BJ (cell line): ENCODE measurements at regions not wholly inside any gene's neighbourhood (a gene's known extent, or its start where the extent isn't known, plus 50 kb on each side); places are given as distances from the start of the nearest gene placed in this dataset.
"Not testable (repeated sequence)": the region's sequence is repeated elsewhere in the genome, so short reads cannot be mapped to it uniquely, and the experiment has no call there.

Experiments
- CTCF ChIA-PET: fragments of 350-600 bp; formaldehyde crosslinking; extraction: SDS; loops from one replicate; lab custom pipeline; 2021; ENCODE audit warnings: antibody characterized with exemption, inconsistent platforms; lab: Yijun Ruan, JAX
- POLR2A ChIA-PET: fragments of 300-600 bp; sonication (Branson Sonifier 250); formaldehyde crosslinking; extraction: SDS; loops from one replicate; lab custom pipeline; 2021; ENCODE audit warnings: antibody characterized with exemption; lab: Charles Lee
- DNase-seq: peaks from one replicate; pipeline ENCODE4 v3.0.0-alpha.2; 2011; ENCODE audit warnings: low read depth
- H3K27me3 ChIP-seq: 2 replicates; pipeline ENCODE4 v1.6.0; 2011; ENCODE audit warnings: low read length; ENCODE audit not compliant: control insufficient read depth, insufficient read depth
- H3K36me3 ChIP-seq: 2 replicates; pipeline ENCODE4 v1.5.1; 2011; ENCODE audit warnings: low read length; ENCODE audit not compliant: control insufficient read depth, insufficient read depth
- H3K4me3 ChIP-seq: 2 replicates; pipeline ENCODE4 v1.5.1; 2011; ENCODE audit warnings: low read depth, mild to moderate bottlenecking, control low read depth, low read length
- TF ChIP-seq, protein P1 (sequence below): IDR thresholded peaks from 2 replicates; pipeline ENCODE4 v1.5.1; 2011; ENCODE audit warnings: low read depth, mild to moderate bottlenecking, control low read depth, inconsistent platforms, low read length, moderate library complexity; ENCODE audit not compliant: insufficient read depth

DNA sequence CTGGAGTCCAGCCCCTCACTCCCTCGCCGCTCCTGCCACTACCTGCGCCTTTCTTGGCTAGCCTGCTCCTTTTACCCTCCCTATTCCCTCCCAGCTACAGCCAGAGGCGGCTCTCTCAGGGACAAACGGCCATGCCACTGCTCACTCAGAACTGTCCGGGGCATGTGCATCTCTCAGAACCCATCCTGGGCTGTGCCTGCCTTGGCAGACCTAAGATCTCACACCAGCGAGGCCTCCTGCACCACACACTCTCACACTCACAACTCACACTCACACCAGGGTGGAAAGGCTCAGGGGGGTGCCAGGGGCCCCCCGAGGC is 180.3 kb downstream of the TMEM121 start:
- H3K36me3 ChIP-seq, H3K27me3 ChIP-seq, CTCF ChIA-PET, H3K4me3 ChIP-seq, DNase-seq, POLR2A ChIA-PET: not testable (repeated sequence)

DNA sequence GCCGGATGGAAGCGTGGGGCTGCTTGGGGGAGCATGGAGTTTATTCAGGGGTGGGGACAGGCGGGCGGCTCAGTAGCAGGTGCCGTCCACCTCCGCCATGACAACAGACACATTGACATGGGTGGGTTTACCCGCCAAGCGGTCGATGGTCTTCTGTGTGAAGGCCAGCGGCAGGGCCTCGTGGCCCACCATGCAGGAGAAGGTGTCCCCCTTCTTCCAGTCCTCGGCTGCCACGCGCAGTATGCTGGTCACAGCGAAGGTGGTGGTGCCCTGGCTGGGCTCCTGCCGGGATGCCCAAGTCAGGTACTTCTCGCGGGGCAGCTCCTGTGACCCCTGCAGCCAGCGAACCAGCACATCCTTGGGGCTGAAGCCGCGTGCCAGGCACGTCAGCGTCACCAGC is 180.7 kb downstream of the TMEM121 start:
- CTCF ChIA-PET, H3K27me3 ChIP-seq, DNase-seq, H3K36me3 ChIP-seq, POLR2A ChIA-PET, H3K4me3 ChIP-seq: not testable (repeated sequence)

DNA sequence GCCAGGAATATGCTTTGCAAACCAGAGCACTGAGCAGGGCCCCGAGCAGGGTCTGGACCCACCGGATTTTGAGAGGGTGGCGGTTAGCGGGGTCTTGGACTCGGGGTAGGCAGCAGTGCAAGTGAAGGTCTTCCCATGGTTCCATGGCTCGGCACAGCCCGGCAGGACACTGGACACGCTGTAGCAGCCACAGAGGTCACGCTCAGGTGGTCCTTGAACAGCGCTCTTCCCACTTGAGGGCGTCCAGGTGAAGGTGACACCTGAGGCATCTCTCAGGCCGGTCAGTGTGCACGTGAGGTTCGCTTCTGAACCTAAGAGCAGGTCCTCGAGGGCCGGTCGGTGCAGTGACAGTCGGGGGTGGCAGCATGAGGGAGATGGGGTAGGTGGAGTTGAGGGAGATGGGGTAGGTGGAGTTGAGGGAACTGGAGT is 181.4 kb downstream of the TMEM121 start:
- POLR2A ChIA-PET, H3K36me3 ChIP-seq, CTCF ChIA-PET, DNase-seq, H3K27me3 ChIP-seq, H3K4me3 ChIP-seq: not testable (repeated sequence)

DNA sequence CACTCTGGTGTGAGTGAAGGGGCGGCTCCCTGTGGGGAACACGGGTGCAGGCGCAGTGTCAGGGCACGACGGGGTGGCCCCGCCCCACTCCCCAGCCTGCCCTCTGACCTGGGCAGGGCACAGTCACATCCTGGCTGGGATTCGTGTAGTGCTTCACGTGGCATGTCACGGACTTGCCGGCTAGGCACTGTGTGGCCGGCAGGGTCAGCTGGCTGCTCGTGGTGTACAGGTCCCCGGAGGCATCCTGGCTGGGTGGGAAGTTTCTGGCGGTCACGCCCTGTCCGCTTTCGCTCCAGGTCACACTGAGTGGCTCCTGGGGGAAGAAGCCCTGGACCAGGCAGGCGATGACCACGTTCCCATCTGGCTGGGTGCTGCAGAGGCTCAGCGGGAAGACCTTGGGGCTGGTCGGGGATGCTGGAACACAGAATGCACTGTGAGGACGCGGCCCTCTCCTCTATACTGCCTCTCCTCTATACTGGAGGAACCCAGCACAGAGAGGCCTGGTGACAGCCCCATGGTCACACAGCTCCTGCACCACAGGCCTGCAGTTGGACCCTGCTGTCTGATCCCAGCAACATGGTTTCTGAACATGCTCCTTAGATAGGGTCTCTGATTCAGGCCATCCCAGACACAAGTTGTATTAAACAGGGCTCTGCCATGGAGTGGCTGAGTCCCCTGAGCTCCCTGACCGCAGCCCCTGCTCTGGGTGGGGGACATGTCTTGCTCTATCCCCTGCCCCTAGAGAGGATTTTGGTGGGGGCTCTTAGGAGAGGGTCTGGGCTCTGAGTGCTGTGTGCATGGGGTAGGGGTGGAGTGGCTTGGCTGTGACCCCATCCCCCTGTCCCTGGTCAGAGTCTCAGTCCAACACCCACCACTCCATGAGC is 182.1 kb downstream of the TMEM121 start:
- CTCF ChIA-PET, POLR2A ChIA-PET, H3K4me3 ChIP-seq, H3K27me3 ChIP-seq, DNase-seq, H3K36me3 ChIP-seq: not testable (repeated sequence)

DNA sequence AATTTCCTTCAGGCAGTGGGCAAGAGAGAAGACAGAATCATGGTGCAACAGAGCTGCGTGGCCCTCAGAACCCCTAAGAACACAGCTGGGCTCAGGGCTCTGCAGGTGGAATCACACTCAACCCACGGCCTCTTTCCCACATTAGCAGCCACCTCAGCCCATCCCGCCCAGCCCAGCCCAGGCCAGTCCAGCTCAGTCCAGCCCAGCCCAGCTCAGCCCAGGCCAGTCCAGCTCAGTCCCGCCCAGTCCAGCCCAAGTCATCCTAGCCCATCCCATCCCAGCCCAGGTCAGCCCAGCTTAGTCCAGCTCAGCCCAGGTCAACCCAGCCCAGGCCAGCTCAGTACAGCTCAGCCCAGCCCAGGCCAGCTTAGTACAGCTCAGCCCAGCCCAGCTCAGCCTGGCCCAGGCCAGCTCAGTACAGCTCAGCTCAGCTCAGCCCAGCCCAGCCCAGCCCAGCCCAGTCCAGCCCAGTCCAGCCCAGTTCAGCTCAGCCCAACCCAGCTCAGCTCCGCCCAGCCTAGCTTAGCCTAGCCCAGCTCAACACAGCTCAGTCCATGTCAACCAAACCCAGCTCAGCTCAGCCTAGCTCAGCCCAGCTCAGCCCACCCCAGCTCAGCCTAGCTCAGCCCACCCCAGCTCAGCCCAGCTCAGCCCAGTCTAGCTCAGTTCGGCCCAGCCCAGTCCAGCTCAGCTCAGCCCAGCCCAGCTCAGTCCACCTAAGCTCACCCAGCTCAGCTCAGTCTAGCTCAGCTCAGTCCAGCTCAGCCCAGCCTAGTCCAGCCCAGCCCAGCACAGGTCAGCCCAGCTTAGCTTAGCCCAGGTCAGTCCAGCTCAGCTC is 183.1 kb downstream of the TMEM121 start:
- no peak for DNase-seq
- no peak overlapping the region for H3K4me3 ChIP-seq
- H3K36me3 ChIP-seq, result no peaks in the 10 kb centered on the region
- ChIA-PET POLR2A (no interaction called here), CTCF (no interaction called here)
- TF ChIP-seq, protein P1, sequence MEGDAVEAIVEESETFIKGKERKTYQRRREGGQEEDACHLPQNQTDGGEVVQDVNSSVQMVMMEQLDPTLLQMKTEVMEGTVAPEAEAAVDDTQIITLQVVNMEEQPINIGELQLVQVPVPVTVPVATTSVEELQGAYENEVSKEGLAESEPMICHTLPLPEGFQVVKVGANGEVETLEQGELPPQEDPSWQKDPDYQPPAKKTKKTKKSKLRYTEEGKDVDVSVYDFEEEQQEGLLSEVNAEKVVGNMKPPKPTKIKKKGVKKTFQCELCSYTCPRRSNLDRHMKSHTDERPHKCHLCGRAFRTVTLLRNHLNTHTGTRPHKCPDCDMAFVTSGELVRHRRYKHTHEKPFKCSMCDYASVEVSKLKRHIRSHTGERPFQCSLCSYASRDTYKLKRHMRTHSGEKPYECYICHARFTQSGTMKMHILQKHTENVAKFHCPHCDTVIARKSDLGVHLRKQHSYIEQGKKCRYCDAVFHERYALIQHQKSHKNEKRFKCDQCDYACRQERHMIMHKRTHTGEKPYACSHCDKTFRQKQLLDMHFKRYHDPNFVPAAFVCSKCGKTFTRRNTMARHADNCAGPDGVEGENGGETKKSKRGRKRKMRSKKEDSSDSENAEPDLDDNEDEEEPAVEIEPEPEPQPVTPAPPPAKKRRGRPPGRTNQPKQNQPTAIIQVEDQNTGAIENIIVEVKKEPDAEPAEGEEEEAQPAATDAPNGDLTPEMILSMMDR, result no peak
- no peaks in the 10 kb centered on the region for H3K27me3 ChIP-seq

GRCh38 chr14:105710119-105711043 is 184.0 kb downstream of the TMEM121 start:
- Histone ChIP-seq H3K4me3 (no peak overlapping the region), H3K27me3 (no peaks in the 10 kb centered on the region), H3K36me3 (no peaks in the 10 kb centered on the region)
- TF ChIP-seq, protein P1, result no peak
- ChIA-PET CTCF (no interaction called here), POLR2A (no interaction called here)
- no peak for DNase-seq
